GM10248 (cell line): ENCODE measurements at regions not wholly inside any gene's neighbourhood (a gene's known extent, or its start where the extent isn't known, plus 50 kb on each side); places are given as distances from the start of the nearest gene placed in this dataset.

Experiments
- CTCF ChIA-PET: fragments of 300-600 bp; sonication (Branson Sonifier 250); formaldehyde crosslinking; extraction: SDS; loops from one replicate; lab custom pipeline; 2021; ENCODE audit warnings: antibody characterized with exemption; lab: Yijun Ruan, JAX
- POLR2A ChIA-PET: fragments of 350-650 bp; sonication (Branson Sonifier 250); formaldehyde crosslinking; extraction: SDS; loops from one replicate; lab custom pipeline; 2020; ENCODE audit warnings: antibody characterized with exemption; lab: Yijun Ruan, JAX
- DNase-seq: peaks from one replicate; pipeline ENCODE4 v3.0.0; 2012; ENCODE audit errors: extremely low spot score
- CTCF ChIP-seq: IDR thresholded peaks from 2 replicates; pipeline ENCODE4 v1.5.1; 2012; ENCODE audit warnings: mild to moderate bottlenecking, low read depth; ENCODE audit errors: extremely low read depth, missing control alignments, control extremely low read depth

GRCh38 chr14:95003099-95003960, 154.0 kb downstream of the DICER1 start:
- ChIA-PET CTCF (interaction anchor here (0.9 to 1.6 kb wide), 2 partner anchors 8 to 19 kb away, joined by 3 read pairs; no protein-coding TSS in a partner anchor), POLR2A (no interaction called here)
- no peak for DNase-seq
- no peak for TF ChIP-seq CTCF

DNA sequence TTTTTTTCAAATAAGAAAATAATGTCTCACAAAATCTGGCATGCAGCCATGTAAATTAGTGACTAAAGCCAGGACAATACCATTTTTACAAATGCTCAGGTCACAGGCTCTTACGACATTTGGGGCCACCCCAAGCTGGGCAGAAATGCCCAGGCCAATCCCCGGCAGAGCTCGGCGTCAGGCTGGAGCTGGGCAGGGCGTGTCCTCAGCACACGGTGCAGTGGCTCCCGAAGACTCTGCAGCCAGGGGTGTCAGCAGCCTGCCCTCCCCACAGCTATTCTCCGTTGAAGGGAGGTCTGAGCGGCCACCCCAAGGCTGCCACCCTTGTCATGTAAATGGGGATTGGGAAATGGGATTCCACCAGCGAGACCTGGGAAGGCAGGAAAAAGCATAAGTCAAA, 158.6 kb downstream of the DICER1 start:
- CTCF ChIA-PET, result no interaction called here
- DNase-seq, result no peak
- TF ChIP-seq CTCF, result no peak
- POLR2A ChIA-PET, result no interaction called here

DNA sequence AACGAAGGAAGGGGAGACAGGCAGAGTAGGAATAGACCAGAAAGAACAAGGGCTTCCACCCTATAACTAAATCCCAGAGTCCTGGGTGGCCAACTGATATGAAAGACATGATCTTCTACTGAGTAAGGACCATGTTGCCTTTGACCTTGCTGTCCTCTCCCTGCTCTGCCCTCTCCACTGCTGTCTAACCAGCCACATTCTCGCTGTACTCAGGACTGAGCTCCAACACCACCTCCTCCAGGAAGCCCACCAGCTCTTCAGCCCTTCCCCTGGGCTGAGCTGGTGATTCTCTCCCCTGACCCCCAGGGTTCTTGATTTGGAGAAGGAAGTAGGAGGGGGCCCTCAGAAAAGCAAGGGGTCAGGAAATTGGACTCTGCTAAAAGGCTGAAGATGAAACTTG, 159.2 kb downstream of the DICER1 start:
- ChIA-PET POLR2A (no interaction called here), CTCF (no interaction called here)
- no peak for TF ChIP-seq CTCF
- no peak for DNase-seq

- no peak for TF ChIP-seq CTCF
- ChIA-PET POLR2A (no interaction called here), CTCF (no interaction called here)
- no peak for DNase-seq
Measured at GRCh38 chr14:94995551-94995950, 161.8 kb downstream of the DICER1 start.

- DNase-seq, result no peak
- ChIA-PET CTCF (no interaction called here), POLR2A (no interaction called here)
- no peak for TF ChIP-seq CTCF
Measured at GRCh38 chr14:94994245-94994644, 163.1 kb downstream of the DICER1 start.

DNA sequence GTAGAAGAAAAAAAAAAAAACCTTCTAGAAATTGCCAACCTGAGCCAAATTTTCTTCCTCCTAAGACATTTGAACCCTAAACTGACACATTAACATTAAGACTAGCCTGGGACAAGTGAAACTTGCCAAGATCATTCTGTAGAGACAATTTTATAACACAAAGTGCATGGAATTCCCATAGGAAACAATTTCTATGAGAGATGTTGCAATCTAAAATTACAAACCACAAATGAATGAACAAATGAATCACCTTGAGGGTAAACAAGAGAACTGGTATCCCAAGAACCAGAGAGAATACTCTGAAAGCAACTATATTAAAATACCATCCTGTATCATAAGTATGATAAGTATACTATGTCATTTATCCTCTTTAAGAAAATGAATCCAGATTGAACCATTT, 165.3 kb downstream of the DICER1 start:
- ChIA-PET CTCF (no interaction called here), POLR2A (no interaction called here)
- no peak for TF ChIP-seq CTCF
- no peak for DNase-seq
